HEK293 (cell line): ENCODE measurements at regions not wholly inside any gene's neighbourhood (a gene's known extent, or its start where the extent isn't known, plus 50 kb on each side); places are given as distances from the start of the nearest gene placed in this dataset.

Source experiments
- REST ChIP-seq: fragments of 450-650 bp; formaldehyde crosslinking; IDR thresholded peaks from 2 replicates; pipeline ENCODE4 v1.5.1; 2016; ENCODE audit warnings: missing biosample characterization, missing genetic modification characterization
- ZIC2 ChIP-seq: fragments of 450-650 bp; formaldehyde crosslinking; IDR thresholded peaks from 2 replicates; pipeline ENCODE4 v1.5.1; 2016; ENCODE audit warnings: missing biosample characterization, missing genetic modification characterization
- ZNF324 ChIP-seq: fragments of 450-650 bp; formaldehyde crosslinking; IDR thresholded peaks from 2 replicates; pipeline ENCODE4 v1.5.1; 2016; ENCODE audit warnings: missing biosample characterization, missing genetic modification characterization
- ZNF501 ChIP-seq: fragments of 450-650 bp; formaldehyde crosslinking; IDR thresholded peaks from 2 replicates; pipeline ENCODE4 v1.5.1; 2016; ENCODE audit warnings: missing biosample characterization, missing genetic modification characterization
- ZNF600 ChIP-seq: fragments of 450-650 bp; formaldehyde crosslinking; IDR thresholded peaks from 2 replicates; pipeline ENCODE4 v1.5.1; 2016; ENCODE audit warnings: missing biosample characterization, missing genetic modification characterization
- ZNF704 ChIP-seq: fragments of 450-650 bp; formaldehyde crosslinking; IDR thresholded peaks from 2 replicates; pipeline ENCODE4 v1.5.1; 2016; ENCODE audit warnings: missing biosample characterization, missing genetic modification characterization
- ZSCAN4 ChIP-seq: fragments of 450-650 bp; formaldehyde crosslinking; IDR thresholded peaks from 2 replicates; pipeline ENCODE4 v1.5.1; 2017; ENCODE audit warnings: missing biosample characterization, missing genetic modification characterization
- TF ChIP-seq, protein P1 (sequence below): fragments of 450-650 bp; formaldehyde crosslinking; IDR thresholded peaks from 2 replicates; pipeline ENCODE4 v1.5.1; 2016; ENCODE audit warnings: missing biosample characterization, missing genetic modification characterization

GRCh38 chr5:88557881-88558280 lies 289.2 kb upstream of the TMEM161B start:
- TF ChIP-seq ZNF704 (tag by site-specific recombination), result no peak
- TF ChIP-seq, protein P1, sequence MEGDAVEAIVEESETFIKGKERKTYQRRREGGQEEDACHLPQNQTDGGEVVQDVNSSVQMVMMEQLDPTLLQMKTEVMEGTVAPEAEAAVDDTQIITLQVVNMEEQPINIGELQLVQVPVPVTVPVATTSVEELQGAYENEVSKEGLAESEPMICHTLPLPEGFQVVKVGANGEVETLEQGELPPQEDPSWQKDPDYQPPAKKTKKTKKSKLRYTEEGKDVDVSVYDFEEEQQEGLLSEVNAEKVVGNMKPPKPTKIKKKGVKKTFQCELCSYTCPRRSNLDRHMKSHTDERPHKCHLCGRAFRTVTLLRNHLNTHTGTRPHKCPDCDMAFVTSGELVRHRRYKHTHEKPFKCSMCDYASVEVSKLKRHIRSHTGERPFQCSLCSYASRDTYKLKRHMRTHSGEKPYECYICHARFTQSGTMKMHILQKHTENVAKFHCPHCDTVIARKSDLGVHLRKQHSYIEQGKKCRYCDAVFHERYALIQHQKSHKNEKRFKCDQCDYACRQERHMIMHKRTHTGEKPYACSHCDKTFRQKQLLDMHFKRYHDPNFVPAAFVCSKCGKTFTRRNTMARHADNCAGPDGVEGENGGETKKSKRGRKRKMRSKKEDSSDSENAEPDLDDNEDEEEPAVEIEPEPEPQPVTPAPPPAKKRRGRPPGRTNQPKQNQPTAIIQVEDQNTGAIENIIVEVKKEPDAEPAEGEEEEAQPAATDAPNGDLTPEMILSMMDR (tag by site-specific recombination), result no peak
- TF ChIP-seq ZNF600 (tag by site-specific recombination), result no peak
- TF ChIP-seq ZIC2, result no peak
- TF ChIP-seq ZNF324 (tag by site-specific recombination), result no peak
- no peak for TF ChIP-seq REST (tag by site-specific recombination)
- no peak for TF ChIP-seq ZSCAN4 (tag by site-specific recombination)
- TF ChIP-seq ZNF501 (tag by site-specific recombination), result no peak
